IMR-90 (cell line): ENCODE measurements at regions not wholly inside any gene's neighbourhood (a gene's known extent, or its start where the extent isn't known, plus 50 kb on each side); places are given as distances from the start of the nearest gene placed in this dataset.

Source experiments
- ATAC-seq: fragments of 200-7000 bp; cut with Tn5 transposase; 2 replicates; pipeline ENCODE4 v1.9.1; 2020; ENCODE audit warnings: low read depth, mild to moderate bottlenecking, moderate library complexity
- BruUV-seq: library from RNA; stranded (reverse); fragments of 400-500 nt; replicated peaks from 2 replicates; lab custom pipeline; 2021; lab: Mats Ljungman, UMichigan
- CTCF ChIA-PET: fragments of 300-600 bp; formaldehyde crosslinking; extraction: SDS; loops from one replicate; lab custom pipeline; 2021; ENCODE audit warnings: antibody characterized with exemption; lab: Yijun Ruan, JAX
- POLR2A ChIA-PET: fragments of 300-600 bp; sonication (Branson Sonifier 250); formaldehyde crosslinking; loops from one replicate; lab custom pipeline; 2022; ENCODE audit warnings: antibody characterized with exemption; ENCODE audit not compliant: unreplicated experiment; lab: Charles Lee
- DNase-seq: peaks from one replicate; pipeline ENCODE4 v3.0.0; 2013
- H2AFZ ChIP-seq: replicated peaks from 2 replicates; pipeline ENCODE3; 2013; ENCODE audit warnings: low read length, mild to moderate bottlenecking; ENCODE audit not compliant: poor library complexity
- H2AK5ac ChIP-seq: 2 replicates; pipeline ENCODE4 v1.6.1; 2013; ENCODE audit warnings: low read depth, low read length, inconsistent platforms
- H2AK9ac ChIP-seq: replicated peaks from 2 replicates; pipeline ENCODE3; 2013; ENCODE audit warnings: mild to moderate bottlenecking, low read depth, low read length, moderate library complexity; ENCODE audit not compliant: poor library complexity
- H2BK120ac ChIP-seq: 2 replicates; pipeline ENCODE4 v1.6.1; 2013; ENCODE audit warnings: low read depth, low read length, inconsistent platforms
- H2BK15ac ChIP-seq: 3 replicates; pipeline ENCODE4 v1.6.1; 2013; ENCODE audit warnings: low read depth, low read length, inconsistent platforms
- H2BK20ac ChIP-seq: 2 replicates; pipeline ENCODE4 v1.6.1; 2013; ENCODE audit warnings: low read depth, mild to moderate bottlenecking, inconsistent platforms, low read length, moderate library complexity
- H2BK5ac ChIP-seq: 2 replicates; pipeline ENCODE4 v1.6.1; 2013; ENCODE audit warnings: mild to moderate bottlenecking, low read depth, low read length, inconsistent platforms; ENCODE audit not compliant: poor library complexity, severe bottlenecking
- H3K14ac ChIP-seq: replicated peaks from 2 replicates; pipeline ENCODE4 v1.6.1; 2013; ENCODE audit warnings: low read depth, low read length, inconsistent platforms
- H3K18ac ChIP-seq: 2 replicates; pipeline ENCODE4 v1.6.1; 2013; ENCODE audit warnings: low read depth, low read length, control low read depth
- H3K23ac ChIP-seq: 2 replicates; pipeline ENCODE4 v1.6.1; 2013; ENCODE audit warnings: low read depth, low read length, inconsistent platforms
- H3K27ac ChIP-seq: 2 replicates; pipeline ENCODE4 v1.5.1; 2013; ENCODE audit warnings: mild to moderate bottlenecking, control low read depth, low read length; ENCODE audit not compliant: insufficient read depth
- H3K27me3 ChIP-seq: 2 replicates; pipeline ENCODE4 v1.6.1; 2013; ENCODE audit warnings: low read length; ENCODE audit not compliant: control insufficient read depth, insufficient read depth
- H3K36me3 ChIP-seq: 2 replicates; pipeline ENCODE4 v1.6.1; 2013; ENCODE audit warnings: low read length, mixed read lengths; ENCODE audit not compliant: control insufficient read depth, insufficient read depth
- H3K4ac ChIP-seq: 2 replicates; pipeline ENCODE4 v1.6.1; 2013; ENCODE audit warnings: low read depth, low read length, inconsistent platforms
- H3K4me1 ChIP-seq: 2 replicates; pipeline ENCODE4 v1.6.1; 2013; ENCODE audit warnings: low read length, mixed read lengths; ENCODE audit not compliant: control insufficient read depth, insufficient read depth
- H3K4me2 ChIP-seq: 2 replicates; pipeline ENCODE4 v1.6.1; 2013; ENCODE audit warnings: low read depth, mild to moderate bottlenecking, control low read depth, low read length, moderate library complexity
- H3K4me3 ChIP-seq: 2 replicates; pipeline ENCODE4 v1.5.1; 2013; ENCODE audit warnings: low read depth, mild to moderate bottlenecking, control low read depth, low read length, moderate library complexity; ENCODE audit not compliant: insufficient read depth
- H3K56ac ChIP-seq: 2 replicates; pipeline ENCODE4 v1.6.1; 2013; ENCODE audit warnings: low read length, inconsistent platforms; ENCODE audit not compliant: insufficient read depth; ENCODE audit errors: extremely low read depth
- H3K79me1 ChIP-seq, 2 experiments: 2 replicates each; pipeline ENCODE4 v1.6.1; 2013; ENCODE audit warnings: low read length in 2 of 2, inconsistent platforms in 1 of 2, low read depth in 1 of 2
- H3K9ac ChIP-seq: 2 replicates; pipeline ENCODE4 v1.6.1; 2013; ENCODE audit warnings: low read depth, low read length, control low read depth
- H3K9me1 ChIP-seq: 2 replicates; pipeline ENCODE4 v1.6.1; 2013; ENCODE audit warnings: low read length, inconsistent platforms; ENCODE audit not compliant: insufficient read depth
- H3K9me3 ChIP-seq: 2 replicates; pipeline ENCODE4 v1.6.1; 2013; ENCODE audit warnings: low read length; ENCODE audit not compliant: control insufficient read depth, insufficient read depth
- H4K20me1 ChIP-seq: 2 replicates; pipeline ENCODE4 v1.6.1; 2013; ENCODE audit warnings: low read length, inconsistent platforms; ENCODE audit not compliant: insufficient read depth
- H4K5ac ChIP-seq: 2 replicates; pipeline ENCODE4 v1.6.1; 2013; ENCODE audit warnings: mild to moderate bottlenecking, low read depth, low read length, control low read depth
- H4K8ac ChIP-seq, 2 experiments: 2 replicates each; pipeline ENCODE4 v1.6.1; 2013; ENCODE audit warnings: low read depth in 2 of 2, low read length in 2 of 2, control low read depth in 1 of 2, inconsistent platforms in 1 of 2
- H4K91ac ChIP-seq: 2 replicates; pipeline ENCODE4 v1.6.1; 2013; ENCODE audit warnings: low read depth, low read length, inconsistent platforms; ENCODE audit not compliant: insufficient read depth
- BHLHE40 ChIP-seq: fragments of 150-350 bp; IDR thresholded peaks from 2 replicates; pipeline ENCODE4 v1.6.1; 2016; ENCODE audit warnings: mild to moderate bottlenecking, low read depth, low read length
- CEBPB ChIP-seq: IDR thresholded peaks from 2 replicates; pipeline ENCODE4 v1.6.1; 2012; ENCODE audit warnings: low read depth, low read length, improper control_type of control experiment
- CHD1 ChIP-seq: IDR thresholded peaks from 2 replicates; pipeline ENCODE4 v1.6.1; 2012; ENCODE audit warnings: low read depth, low read length, improper control_type of control experiment
- CTCF ChIP-seq: conservative IDR thresholded peaks from 2 replicates; pipeline ENCODE4 v1.5.1; 2012; ENCODE audit warnings: mild to moderate bottlenecking, low read depth, low read length, improper control_type of control experiment
- ELK1 ChIP-seq: fragments of 150-350 bp; IDR thresholded peaks from 2 replicates; pipeline ENCODE4 v1.6.1; 2016; ENCODE audit warnings: low read depth, mild to moderate bottlenecking, low read length, moderate library complexity, borderline replicate concordance
- FOS ChIP-seq: fragments of 150-350 bp; IDR thresholded peaks from 2 replicates; pipeline ENCODE4 v1.6.1; 2016; ENCODE audit warnings: low read depth, low read length
- MAFK ChIP-seq: IDR thresholded peaks from 2 replicates; pipeline ENCODE4 v1.6.1; 2012; ENCODE audit warnings: low read depth, low read length, improper control_type of control experiment
- MAZ ChIP-seq: IDR thresholded peaks from 2 replicates; pipeline ENCODE4 v1.6.1; 2012; ENCODE audit warnings: low read depth, mild to moderate bottlenecking, low read length, improper control_type of control experiment, moderate library complexity, borderline replicate concordance
- MXI1 ChIP-seq: IDR thresholded peaks from 2 replicates; pipeline ENCODE4 v1.6.1; 2012; ENCODE audit warnings: low read depth, mild to moderate bottlenecking, low read length, moderate library complexity, borderline replicate concordance
- NFE2L2 ChIP-seq: fragments of 150-350 bp; IDR thresholded peaks from 2 replicates; pipeline ENCODE4 v1.6.1; 2016; ENCODE audit warnings: low read depth, mild to moderate bottlenecking, low read length
- POLR2A ChIP-seq: IDR thresholded peaks from 2 replicates; pipeline ENCODE4 v1.6.1; 2012; ENCODE audit warnings: mild to moderate bottlenecking, low read depth, low read length
- RAD21 ChIP-seq: IDR thresholded peaks from 2 replicates; pipeline ENCODE4 v1.6.1; 2012; ENCODE audit warnings: low read length, improper control_type of control experiment
- RCOR1 ChIP-seq: IDR thresholded peaks from 2 replicates; pipeline ENCODE4 v1.6.1; 2012; ENCODE audit warnings: mild to moderate bottlenecking, low read length, improper control_type of control experiment; ENCODE audit not compliant: insufficient replicate concordance
- RFX5 ChIP-seq: IDR thresholded peaks from 2 replicates; pipeline ENCODE4 v1.8.0; 2012; ENCODE audit warnings: low read depth, mild to moderate bottlenecking, low read length, moderate library complexity
- SMC3 ChIP-seq: fragments of 150-350 bp; IDR thresholded peaks from 2 replicates; pipeline ENCODE4 v1.6.1; 2016; ENCODE audit warnings: low read depth, mild to moderate bottlenecking, antibody characterized with exemption, low read length, moderate library complexity
- USF2 ChIP-seq: fragments of 150-350 bp; IDR thresholded peaks from 2 replicates; pipeline ENCODE4 v1.6.1; 2017; ENCODE audit warnings: mild to moderate bottlenecking, antibody characterized with exemption, low read length, low read depth
- WGBS, 2 experiments: methylation state at CpG; one replicate each; pipeline versions ENCODE4 v1.1.5 to v1.1.7; 2013; ENCODE audit warnings: missing lambda C conversion rate in 2 of 2; ENCODE audit not compliant: insufficient read length in 1 of 2; ENCODE audit errors: extremely low coverage in 2 of 2; 5-methylcytosine and 5-hydroxymethylcytosine counted together
- dilution Hi-C: fragments of 300-500 bp; cut with HindIII; formaldehyde crosslinking; loops from one replicate; pipeline ENCODE4 v1.14.3; 2018; ENCODE audit warnings: low sequenced_read_pairs; ENCODE audit not compliant: unreplicated experiment
- in situ Hi-C: fragments of 300-500 bp; cut with MboI; formaldehyde crosslinking; loops from 3 replicates; pipeline ENCODE4 v1.14.3; 2019; ENCODE audit warnings: low sequenced_read_pairs, inconsistent platforms, mixed read lengths
- intact Hi-C: fragments of 100-400 bp; cut with micrococcal nuclease; formaldehyde crosslinking; loops from 2 replicates; pipeline ENCODE4 v1.10.0; 2022

- Histone ChIP-seq H2AFZ (no peak overlapping the region), H3K79me1 (no peaks in the 10 kb centered on the region), H4K20me1 (no peaks in the 10 kb centered on the region), H4K5ac (no peak overlapping the region), H3K18ac (no peak overlapping the region), H3K56ac (no peak overlapping the region), H2BK5ac (no peak overlapping the region), H3K27ac (no peak overlapping the region), H3K4me2 (no peak overlapping the region), H2BK15ac (no peak overlapping the region), H4K8ac (no peak overlapping the region), H3K4me3 (no peak overlapping the region), H2BK120ac (no peak overlapping the region), H3K14ac (no peak overlapping the region), H3K27me3 (peaks cover 9% of the 10 kb centered on the region), H3K9ac (no peak overlapping the region), H3K36me3 (no peaks in the 10 kb centered on the region), H2AK9ac (no peak overlapping the region), H3K9me1 (no peaks in the 10 kb centered on the region), H2BK20ac (no peak overlapping the region), H4K91ac (no peak overlapping the region), H2AK5ac (no peak overlapping the region), H3K4ac (no peak overlapping the region), H3K9me3 (no peaks in the 10 kb centered on the region), H3K23ac (no peak overlapping the region), H3K4me1 (no peaks in the 10 kb centered on the region)
- CTCF ChIA-PET, result no interaction called here
- intact Hi-C loops (no loop called here), in situ Hi-C loops (no loop called here), dilution Hi-C loops (no loop called here)
- TF ChIP-seq USF2, result no peak
- no peak for TF ChIP-seq MXI1
- no peak for TF ChIP-seq POLR2A
- TF ChIP-seq RFX5, result no peak
- no peak for TF ChIP-seq RCOR1
- TF ChIP-seq SMC3, result no peak
- no peak for TF ChIP-seq MAFK
- TF ChIP-seq BHLHE40, result no peak
- no peak for TF ChIP-seq FOS
- no peak for TF ChIP-seq CEBPB
- no peak for TF ChIP-seq CTCF
- no peak for TF ChIP-seq RAD21
- TF ChIP-seq MAZ, result no peak
- no peak for TF ChIP-seq CHD1
- no peak for TF ChIP-seq ELK1
- TF ChIP-seq NFE2L2, result no peak
- BruUV-seq, result no TSS peak
- POLR2A ChIA-PET, result no interaction called here
- WGBS, 2 experiments, result 27% methylated on average over 3 of the region's 4 CpGs; no CpG with 5 or more reads in 1 of the 2 experiments
- ATAC-seq (no peak), DNase-seq (no peak)
These were observed 174.1 kb upstream of the FSTL4 start for GRCh38 chr5:133786420-133786819.
